ENCODE measurements at regions not wholly inside any gene's neighbourhood (a gene's known extent, or its start where the extent isn't known, plus 50 kb on each side); places are given as distances from the start of the nearest gene placed in this dataset.

- TF ChIP-seq CTCF (IDR thresholded peaks at IDR 0.05), result peak; percentile 34; the same call in 1 of the 2 replicates
These were observed 1337.8 kb upstream of the DIAPH2 start for GRCh38 chrX:95346856-95347255.

DNA sequence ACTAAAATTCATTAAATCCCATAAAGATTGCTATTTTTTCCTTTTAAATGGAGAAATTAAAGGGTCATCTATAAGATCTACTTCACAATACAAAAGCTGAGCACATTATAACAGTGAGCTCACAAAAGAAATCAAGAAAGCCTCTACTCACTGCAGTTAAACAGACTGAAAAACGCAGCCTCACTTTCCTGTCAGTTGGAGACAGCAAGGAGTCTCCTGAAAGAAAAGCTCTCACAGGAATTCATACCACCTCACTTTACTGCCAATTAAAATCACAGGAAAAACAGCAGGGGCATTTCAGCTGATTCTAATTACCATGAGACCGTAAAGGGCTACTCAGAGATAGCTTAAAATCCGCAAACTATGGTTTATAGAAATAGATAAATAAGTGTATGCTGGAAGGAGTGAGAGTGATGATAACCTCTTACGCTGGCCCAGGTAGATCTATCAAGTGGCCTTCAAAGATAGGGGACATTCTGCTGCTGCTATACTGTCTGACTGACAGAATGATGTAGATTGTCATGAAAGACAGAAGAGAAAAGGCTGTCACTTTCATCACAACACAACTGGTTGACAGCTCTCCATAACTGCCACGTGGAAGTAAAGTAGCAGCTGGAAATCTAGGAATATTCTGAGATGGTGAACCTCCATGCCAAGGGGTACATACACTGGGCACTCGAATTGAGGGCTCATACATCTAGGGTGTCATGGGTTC is 1333.7 kb upstream of the DIAPH2 start:
- TF ChIP-seq CTCF (IDR thresholded peaks at IDR 0.05), result no peak

- no peak for TF ChIP-seq CTCF (IDR thresholded peaks at IDR 0.05)
These were observed 1317.4 kb upstream of the DIAPH2 start for GRCh38 chrX:95367286-95367685.

DNA sequence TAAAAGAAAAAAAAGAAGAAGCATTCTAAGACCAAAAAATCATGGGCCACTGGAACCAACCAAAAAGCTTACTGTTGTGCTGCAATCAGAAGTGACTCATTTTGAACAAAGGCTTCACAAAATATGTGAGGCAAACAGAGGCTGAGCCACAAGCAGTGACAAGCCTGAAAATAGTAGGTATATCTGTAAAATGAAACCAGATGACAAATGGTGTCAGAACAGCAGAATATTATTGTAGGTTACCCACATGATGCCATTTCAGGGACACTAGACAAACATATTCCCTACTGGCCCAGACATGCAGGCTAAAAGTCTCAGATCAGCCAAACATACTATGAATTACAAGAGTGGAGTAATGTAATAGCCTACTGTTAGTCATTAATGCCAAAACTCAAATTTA is 1301.8 kb upstream of the DIAPH2 start:
- TF ChIP-seq CTCF (IDR thresholded peaks at IDR 0.05), result no peak

GRCh38 chrX:95383778-95384177 is 1300.9 kb upstream of the DIAPH2 start:
- TF ChIP-seq CTCF (IDR thresholded peaks at IDR 0.05), result no peak

GRCh38 chrX:95427389-95427788 is 1257.3 kb upstream of the DIAPH2 start:
- no peak for TF ChIP-seq CTCF (IDR thresholded peaks at IDR 0.05)

DNA sequence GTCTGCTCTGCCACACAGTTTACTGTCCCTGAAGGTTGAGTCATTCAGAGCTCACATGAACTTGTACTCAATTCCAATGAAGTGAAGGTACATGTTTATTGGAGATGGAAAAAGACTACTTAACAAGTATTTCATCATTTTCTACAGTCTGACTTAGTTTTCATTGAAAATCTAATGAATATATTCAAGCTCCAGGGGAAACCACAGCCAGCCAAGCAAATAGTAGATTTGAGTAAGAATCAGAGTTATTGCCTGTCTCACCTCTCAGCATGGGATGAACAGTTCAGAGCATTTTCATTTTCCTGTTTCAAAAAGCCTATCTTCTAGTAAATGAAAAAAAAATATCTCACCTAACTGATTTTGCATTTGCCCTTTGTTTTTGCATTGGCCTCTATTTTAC is 1249.4 kb upstream of the DIAPH2 start:
- no peak for TF ChIP-seq CTCF (IDR thresholded peaks at IDR 0.05)

- TF ChIP-seq CTCF (IDR thresholded peaks at IDR 0.05), result no peak
These were observed 1242.8 kb upstream of the DIAPH2 start for GRCh38 chrX:95441836-95442235.
